ENCODE measurements at regions not wholly inside any gene's neighbourhood (a gene's known extent, or its start where the extent isn't known, plus 50 kb on each side); places are given as distances from the start of the nearest gene placed in this dataset.

- TF ChIP-seq POLR2A (IDR thresholded peaks at IDR 0.05; ENCODE audit: extremely low read depth, insufficient read length) (no peak), CTCF (IDR thresholded peaks at IDR 0.05; ENCODE audit: low read depth, low read length) (no peak), MAX (IDR thresholded peaks at IDR 0.05; ENCODE audit: low read depth, low read length) (no peak), MYC (IDR thresholded peaks at IDR 0.05; ENCODE audit: low read depth, low read length) (no peak)
These were observed 431.1 kb upstream of the ALCAM start for GRCh38 chr3:104935613-104936012.

Data from NB4 (cell line).